Amygdala (tissue), 56 donors: ENCODE measurements at regions not wholly inside any gene's neighbourhood (a gene's known extent, or its start where the extent isn't known, plus 50 kb on each side); places are given as distances from the start of the nearest gene placed in this dataset.

Experiments used
- DNase-seq, 56 donors: peaks; one replicate each; lab custom pipeline; 2025; lab: John Stamatoyannopoulos, UW

DNA sequence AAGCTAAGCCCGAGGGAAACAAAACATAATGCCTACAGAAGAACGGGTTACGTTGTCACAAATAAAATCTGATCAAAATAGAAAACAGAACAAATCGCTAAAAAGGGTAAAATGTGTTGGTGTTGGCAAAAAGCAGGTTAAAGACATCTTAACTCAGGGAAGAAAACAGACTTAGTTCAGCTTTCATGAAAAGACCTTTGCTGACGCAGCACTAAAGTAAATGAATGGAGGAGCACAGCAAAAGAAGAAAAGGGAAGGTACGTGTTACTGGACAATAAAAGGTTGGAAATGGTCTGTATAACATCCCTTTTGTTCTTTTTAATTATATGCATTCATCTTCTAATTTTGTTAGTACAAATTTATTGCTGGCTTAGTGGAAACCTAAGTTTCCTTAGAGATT is 117.4 kb upstream of the DSEL start:
- DNase-seq: no peak

DNA sequence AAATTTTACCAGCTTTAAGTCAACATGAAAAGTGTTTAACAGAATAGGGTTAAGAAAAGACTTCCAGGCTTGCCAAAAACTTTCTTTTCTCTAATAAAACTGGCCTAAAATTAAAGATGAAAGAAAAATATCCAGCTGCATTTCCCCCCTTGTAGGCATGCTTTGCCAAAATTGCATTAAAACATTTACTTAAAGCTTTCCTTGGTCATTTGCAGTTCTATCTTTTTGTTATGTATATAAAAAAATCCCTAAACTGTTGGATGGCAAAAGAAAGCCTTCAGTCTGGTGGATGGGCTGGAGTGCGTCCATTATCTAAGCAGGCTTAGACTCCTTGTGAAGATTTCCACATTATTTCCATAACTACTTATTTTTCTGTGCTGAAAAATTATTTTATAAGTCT is 105.4 kb upstream of the DSEL start:
- DNase-seq: no peak

DNA sequence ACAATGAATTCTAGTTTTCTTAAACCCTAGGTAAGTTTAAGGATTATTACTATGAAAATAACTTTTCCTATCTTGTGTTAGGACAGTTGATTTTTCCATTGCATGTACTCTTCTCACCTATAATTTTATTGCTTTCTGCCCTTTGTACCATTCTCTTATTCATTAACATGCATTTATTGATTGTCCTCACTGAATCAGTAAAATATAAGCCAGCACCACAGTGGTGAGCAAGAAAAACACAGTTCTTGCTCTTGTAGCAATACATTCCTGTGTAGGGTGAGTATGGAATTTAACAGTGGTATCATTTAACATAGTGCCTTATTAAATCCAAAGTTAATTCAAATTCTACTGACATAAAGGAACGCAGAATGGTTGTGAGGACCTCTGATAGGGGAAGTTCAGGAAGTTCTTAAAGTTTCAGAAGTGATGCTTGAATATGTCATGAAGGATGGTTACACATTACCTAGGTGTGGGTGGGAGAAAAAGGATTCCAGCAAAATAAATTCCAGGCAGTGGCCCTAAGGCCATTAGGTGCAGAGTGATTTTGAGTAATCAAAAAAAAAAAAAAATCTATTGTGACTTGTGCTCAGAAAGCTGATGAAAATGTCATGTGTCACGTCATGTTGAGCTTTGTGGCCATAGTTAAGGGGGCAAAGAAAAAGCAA is 104.7 kb upstream of the DSEL start:
- DNase-seq: no peak

DNA sequence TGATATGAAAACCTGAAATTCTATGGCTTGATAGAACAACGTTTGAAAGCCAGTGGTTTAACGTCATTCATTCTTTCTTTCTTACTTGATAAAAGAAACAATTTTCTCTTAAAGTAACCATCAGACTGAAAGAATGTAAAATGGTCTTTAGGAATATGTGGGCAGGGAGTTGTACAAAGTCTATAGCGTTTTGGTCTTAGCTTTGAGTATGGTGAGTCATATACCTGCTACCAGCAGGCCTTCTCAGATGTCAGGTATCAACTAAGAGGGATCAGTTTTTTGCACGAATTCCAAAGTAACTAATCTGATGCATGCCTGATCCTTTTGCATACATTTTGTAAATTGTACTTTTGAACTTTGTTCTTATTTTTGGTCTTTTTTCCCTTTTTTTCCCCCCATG is 101.5 kb upstream of the DSEL start:
- DNase-seq: no peak

DNA sequence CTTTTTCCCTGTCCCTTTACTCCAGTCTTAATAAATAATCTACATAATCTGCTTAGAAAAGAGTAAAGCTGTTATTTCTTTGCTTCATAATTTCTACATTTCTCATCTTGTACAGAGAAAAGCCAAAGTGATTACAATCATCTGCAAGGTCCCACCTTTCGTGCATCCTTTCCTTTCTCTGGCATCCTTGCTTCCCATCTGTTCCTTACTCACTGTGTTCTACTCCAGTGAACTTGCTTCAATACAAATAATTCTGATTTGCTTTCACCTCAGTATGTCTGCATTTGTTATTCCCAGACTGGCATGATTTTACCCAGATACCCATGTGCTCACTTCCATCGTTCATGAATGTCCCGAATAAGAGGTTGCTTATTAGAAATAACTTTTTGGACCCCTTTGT is 99.4 kb upstream of the DSEL start:
- no peak for DNase-seq

DNA sequence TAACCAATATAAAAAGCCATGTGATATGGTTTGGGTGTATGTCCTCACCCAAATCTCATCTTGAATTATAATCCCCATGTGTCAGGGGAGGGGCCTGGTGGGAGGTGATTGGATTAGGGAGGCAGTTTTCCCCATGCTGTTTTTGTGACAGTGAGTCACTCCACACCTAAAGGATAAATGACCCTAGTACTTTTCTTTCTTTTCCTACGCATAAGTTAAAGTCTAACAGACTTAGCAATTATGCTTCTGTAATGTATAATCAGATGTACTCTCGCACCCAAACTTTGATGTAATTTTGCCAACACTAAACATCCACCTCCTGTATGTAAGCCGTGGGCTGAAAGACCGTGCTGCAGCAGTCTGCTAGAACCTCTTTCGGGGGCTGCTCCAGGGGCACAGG is 97.2 kb upstream of the DSEL start:
- no peak for DNase-seq

DNA sequence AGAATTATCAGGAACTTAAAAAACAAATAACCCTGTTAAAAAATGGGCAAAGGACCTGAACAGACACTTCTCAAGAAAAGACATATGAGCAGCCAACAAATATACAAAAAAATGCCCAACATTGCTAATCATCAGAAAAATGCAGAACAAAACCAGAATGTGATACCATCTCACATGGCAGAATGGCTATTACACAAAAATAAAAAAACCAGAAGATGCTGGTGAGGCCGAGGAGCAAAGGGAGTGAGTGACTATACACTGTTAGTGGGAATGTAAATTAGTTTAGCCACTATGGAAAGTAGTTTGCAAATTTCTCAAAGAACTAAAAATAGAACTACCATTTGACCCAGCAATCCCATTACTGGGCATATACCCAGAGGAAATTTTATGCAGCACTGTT is 95.8 kb upstream of the DSEL start:
- no peak for DNase-seq

DNA sequence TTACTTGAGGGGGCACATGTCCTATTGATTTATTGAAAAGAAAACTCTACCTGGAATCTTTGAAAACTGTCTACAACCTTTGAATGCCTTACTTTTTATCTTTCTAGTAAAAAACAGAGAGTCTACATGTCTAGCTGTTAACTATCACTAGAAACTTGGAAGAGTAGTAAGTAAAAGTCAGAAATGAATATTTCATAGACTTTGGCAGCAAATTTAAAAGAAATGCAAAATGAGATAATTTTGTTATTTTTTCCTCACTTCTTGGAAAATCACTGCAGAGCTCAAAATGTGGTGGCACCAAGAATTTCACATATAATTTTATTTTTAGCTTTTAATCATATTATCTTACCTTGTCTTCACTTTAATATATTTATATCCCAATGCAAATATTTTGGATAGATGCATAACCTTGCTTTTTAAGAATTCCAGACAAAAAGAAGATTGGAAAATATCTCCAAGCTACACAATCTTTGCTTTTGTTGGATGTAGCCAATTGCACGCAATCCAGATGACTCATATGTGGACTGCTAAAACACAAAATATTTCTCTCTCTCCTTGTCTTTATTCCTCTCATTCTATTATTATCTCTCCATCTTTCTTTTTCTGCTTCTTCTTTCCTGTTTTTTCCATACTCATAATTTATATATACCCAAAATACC is 92.2 kb upstream of the DSEL start:
- DNase-seq: no peak

DNA sequence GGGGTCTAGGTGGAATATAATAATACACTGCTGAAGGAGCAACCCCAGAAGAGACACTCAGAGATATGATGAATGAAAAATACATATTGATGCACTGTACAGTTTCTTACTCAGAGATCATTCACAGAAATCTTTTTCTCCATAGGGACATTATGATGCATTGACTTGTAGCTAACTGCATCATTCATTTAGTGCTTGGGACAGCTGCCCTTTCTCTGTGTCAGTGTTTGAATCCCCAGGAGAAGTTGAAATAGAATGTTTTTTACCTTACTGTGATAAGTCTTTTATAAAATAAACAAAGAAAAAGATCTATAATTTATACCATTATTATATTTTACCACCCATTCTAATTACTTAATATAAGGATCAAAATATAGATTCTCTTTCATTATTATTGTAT is 91.7 kb upstream of the DSEL start:
- DNase-seq: no peak

DNA sequence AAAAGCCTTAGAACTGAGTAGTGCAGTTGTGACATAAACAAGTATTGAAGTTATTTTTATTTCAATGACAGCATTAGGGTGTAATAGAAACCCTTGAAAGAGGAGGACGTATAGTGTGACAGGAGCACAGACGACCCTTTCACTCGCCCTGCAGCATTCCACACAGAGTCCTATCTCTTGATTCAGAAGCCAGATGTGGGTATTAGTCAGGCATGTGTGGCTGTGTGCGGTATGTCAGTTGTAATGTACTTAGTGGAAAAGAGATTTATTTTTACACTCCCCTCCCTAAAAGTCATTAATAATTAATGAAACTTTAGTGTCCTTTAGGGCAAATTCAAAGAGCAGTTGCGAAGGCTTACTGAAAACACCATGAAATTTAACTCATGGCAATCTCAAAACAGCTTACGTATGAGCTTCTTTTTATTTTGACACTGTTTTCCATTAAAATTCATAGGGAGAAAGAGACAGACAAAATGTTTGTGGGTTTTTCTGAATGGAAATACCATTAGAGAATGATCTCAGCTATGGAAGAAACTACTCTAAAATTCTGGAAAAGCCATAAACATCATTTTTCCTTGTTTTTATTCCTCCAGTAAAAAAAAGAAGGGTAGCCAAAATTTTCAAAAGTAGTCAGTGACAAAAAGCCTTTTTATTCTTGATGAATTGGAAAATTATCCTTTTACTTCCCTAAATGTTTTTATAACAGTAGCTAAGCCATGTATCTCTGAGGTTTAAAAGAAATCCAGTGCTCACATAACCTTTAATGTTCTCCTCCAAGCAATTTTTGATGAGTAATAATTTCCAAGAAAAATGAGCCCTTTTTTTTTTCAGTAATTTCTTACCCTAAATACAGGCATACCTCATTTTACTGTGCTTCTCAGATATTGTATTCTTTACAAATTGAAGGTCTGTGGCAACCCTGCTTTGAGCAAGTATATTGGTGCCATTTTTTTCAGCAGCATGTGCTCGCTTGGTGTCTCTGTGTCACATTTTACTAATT is 84.0 kb upstream of the DSEL start:
- DNase-seq: no peak

DNA sequence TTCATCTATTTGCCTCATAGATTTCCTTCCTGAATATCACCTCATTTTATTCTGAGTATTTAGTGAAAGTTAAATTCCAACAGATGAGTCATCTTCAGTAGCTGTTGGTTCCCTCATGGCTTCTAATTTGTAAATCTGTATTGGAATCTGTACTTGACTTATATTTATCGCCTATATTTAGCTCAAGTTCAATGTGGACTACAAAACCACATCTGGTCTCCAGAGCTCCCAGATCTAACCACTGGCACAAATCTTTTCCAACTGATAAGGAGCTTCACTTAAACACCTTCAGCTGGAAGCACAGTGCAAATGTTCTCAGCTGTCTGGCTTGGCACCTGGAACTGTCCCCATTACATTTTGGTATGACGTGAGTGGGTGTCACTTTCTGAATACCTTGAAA is 82.8 kb upstream of the DSEL start:
- DNase-seq: no peak

DNA sequence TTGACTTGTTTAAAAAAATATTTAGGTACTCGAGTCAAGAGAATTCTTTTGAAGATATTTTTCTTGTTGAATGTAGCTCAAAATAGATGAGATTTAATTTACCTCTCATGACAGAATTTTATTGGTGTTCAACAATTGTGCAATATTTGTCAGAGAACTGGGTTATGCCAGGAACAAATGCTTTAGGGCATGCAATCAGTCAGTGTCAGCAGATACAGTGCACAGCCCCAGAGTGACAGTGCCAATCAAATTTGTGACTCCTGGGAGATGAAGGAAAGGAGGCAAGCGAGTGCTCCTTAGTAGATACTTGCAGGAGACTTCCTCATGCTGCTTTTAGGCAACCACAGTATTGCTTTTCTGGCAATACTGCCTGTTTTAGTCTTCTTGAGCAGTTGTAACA is 81.2 kb upstream of the DSEL start:
- no peak for DNase-seq

DNA sequence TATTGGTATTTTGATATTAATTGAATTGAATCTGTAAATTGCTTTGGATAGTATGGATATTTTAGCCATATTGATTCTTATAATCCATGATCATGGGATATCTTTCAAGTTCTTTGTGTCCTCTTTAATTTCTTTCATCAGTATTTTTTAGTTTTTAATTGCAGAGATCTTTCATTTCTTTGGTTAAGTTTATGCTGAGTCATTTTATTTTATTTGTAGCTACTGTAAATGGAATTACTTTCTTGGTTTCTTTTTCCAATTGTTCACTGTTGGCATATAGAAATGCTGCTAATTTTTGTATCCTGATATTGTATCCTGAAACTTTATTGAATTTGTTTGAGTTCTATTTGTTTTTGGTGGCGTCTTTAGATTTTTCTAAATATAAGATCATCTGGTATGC is 79.5 kb upstream of the DSEL start:
- no peak for DNase-seq

DNA sequence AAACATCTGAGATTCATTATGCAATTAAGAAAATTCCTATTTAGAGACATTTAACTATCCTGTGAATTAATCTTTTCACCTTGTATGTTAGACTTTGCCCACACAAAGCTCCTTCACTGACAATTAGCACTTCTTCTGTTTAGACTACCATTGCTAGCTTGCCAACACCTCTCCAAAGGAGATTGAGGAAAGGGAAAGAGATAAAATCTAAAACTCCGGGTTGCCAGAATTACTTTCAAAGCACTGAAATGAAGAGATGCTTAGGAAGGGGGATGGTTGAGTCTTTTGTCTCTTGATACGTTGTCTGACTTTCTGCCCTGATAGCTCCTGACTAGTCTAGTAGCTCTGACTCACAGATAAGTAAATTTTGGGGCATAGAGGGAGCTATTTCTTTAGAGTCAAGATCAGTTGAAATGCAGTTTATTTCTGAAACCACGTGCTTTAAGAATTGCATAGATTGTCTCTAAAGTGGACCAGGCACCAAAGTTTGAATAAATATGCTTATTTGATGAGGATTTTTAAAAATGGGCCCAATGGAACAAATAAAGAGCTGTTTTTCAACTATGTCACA is 74.1 kb upstream of the DSEL start:
- no peak for DNase-seq

DNA sequence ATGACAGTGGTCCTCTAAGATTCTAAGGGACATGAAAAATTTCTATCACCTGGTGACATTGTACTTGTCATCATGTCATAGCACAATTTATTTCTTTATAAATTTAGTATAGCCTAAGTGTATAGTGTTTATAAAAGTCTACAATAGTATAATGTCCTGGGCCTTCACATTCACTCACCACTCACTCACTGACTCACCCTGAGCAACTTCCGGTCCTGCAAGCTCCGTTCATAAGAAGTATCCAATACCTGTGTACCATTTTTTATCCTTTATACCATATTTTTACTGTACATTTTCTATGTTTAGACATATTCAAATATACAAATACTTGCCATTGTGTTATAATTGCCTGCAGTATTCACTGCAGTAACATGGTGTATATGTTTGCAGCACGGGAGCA is 72.8 kb upstream of the DSEL start:
- no peak for DNase-seq

DNA sequence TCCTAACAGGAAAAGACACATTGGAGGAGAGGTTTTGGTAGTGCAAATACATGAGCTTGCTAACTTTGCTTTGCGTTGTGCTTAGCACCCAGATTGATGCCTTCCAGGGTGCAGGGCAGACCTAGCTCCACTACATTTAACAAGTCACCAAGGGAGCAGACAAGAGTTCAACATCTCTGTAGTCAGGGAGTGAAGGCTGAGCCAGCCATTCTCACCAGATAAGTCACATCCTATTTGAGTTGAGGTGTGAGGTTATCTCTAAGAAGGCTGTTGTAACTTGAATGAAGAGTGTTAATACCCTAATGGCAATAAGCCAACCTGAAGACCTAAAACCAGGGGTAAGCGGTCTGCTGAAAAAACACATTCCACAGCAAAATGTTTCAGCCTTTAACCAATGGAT is 69.6 kb upstream of the DSEL start:
- no peak for DNase-seq

DNA sequence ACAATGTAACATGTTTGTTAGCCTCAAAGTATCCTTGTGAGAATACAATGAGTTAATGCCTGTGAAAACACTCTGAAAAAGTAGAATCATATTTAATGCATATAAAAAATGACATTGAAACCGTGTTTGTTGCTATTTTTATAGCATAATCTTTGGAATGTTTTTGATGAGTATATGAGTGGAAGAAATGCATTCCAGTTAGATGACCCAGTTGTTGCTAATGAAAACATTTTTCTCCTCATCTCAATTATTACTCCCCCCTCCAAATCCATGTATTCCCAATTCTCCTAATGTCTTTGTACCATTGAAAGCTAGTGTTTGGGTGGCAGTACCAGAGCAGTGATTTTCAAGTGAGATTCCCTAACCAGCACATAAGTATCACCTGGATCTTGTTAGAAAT is 67.1 kb upstream of the DSEL start:
- no peak for DNase-seq

DNA sequence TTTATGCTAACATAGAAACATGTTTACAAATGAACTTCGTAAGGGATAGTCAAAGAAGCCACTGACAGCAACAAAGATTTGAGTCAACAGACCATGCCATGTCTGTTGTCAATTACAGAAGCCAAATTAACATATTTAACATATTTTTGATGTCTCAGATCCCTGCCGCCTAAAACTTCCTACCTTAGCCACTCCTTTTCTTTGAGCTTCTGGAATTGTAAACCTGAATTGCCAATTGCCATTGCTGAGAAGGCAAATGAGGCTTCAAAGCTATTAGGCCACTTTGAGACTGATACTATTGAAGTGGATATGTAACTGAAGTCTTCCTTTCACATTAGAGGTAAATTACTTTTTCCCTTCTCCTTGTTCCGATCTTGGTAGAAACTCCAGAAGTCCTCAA is 66.0 kb upstream of the DSEL start:
- no peak for DNase-seq

DNA sequence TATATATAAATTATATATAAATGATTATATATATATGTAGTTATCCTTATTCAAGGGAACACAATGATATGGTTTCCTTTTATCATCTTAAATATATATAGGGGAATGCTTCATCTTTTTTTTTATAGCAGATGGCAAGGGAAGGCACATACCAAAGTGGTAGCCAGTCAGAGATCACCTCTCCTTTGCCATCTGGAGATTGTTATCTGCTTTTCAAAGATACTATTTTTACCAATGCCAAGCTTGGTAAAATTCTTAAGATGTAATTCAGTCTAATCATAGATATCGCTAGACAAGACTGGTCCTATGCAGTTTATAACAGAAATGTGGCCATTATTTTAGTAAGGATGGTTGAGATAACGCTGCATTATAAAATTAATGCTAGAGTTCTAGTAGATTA is 64.7 kb upstream of the DSEL start:
- no peak for DNase-seq

DNA sequence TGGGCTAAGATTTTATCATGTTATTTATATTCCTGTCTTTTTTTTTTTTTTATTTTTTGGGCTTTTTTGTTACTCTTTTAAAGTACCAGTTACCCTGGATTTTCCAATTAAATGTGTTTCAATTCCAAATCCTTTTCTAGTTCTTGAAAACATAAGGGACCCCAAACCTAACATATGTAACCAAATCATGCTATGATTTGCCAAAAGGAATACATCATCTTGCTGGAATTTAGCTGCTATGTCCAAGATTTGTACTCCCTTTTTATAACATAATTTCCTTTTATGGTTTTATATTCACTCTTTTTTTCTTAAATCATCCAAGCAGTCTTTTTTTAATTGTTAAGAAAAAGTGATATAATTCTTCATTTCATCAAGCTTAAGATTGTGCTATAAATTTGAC is 60.9 kb upstream of the DSEL start:
- DNase-seq: no peak

DNA sequence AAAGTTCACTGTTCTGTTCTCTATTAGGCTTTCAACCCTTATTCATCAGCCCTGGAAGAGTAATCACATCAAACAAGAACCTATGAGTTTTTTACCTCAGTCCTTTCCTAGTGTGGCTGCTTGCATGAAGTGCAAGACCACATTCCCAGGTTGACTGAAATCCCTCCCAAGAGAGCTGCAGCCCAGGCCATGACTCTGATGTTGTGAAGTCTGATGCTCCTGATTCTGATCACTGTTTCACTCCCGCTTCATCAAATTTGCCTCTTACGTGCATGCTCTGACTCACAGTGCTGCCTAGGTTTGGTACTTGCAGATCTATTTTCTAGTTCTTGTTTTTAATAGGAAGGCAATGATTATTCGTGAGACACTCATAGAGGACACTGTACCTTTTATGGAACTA is 58.2 kb upstream of the DSEL start:
- DNase-seq: no peak
